Smooth muscle cell (in vitro differentiated cells): ENCODE measurements at regions not wholly inside any gene's neighbourhood (a gene's known extent, or its start where the extent isn't known, plus 50 kb on each side); places are given as distances from the start of the nearest gene placed in this dataset.

Experiments
- DNase-seq: peaks from one replicate; lab custom pipeline; 2025; ENCODE audit not compliant: unreplicated experiment; lab: John Stamatoyannopoulos, UW
- H2AFZ ChIP-seq: fragments of 200-600 bp; sonication (generic); 2 replicates; pipeline ENCODE4 v1.6.0; 2016; ENCODE audit warnings: antibody characterized with exemption, low read depth, mild to moderate bottlenecking
- H3F3A ChIP-seq: fragments of 200-600 bp; sonication (generic); 2 replicates; pipeline ENCODE4 v1.6.0; 2017; ENCODE audit warnings: antibody characterized with exemption, low read depth
- H3K27ac ChIP-seq: fragments of 200-600 bp; sonication (generic); 2 replicates; pipeline ENCODE4 v1.5.1; 2016; ENCODE audit warnings: low read depth, mild to moderate bottlenecking
- H3K27me3 ChIP-seq: fragments of 200-600 bp; sonication (generic); 2 replicates; pipeline ENCODE4 v1.6.1; 2016; ENCODE audit warnings: low read depth, mild to moderate bottlenecking
- H3K36me3 ChIP-seq: fragments of 200-600 bp; sonication (generic); 2 replicates; pipeline ENCODE4 v1.5.1; 2016; ENCODE audit warnings: low read depth
- H3K4me1 ChIP-seq: fragments of 200-600 bp; sonication (generic); 2 replicates; pipeline ENCODE4 v1.5.1; 2016; ENCODE audit warnings: low read depth
- H3K4me2 ChIP-seq: fragments of 200-600 bp; sonication (generic); 2 replicates; pipeline ENCODE4 v1.6.0; 2016; ENCODE audit warnings: mild to moderate bottlenecking
- H3K4me3 ChIP-seq: fragments of 200-600 bp; sonication (generic); 2 replicates; pipeline ENCODE4 v1.5.1; 2016; ENCODE audit warnings: mild to moderate bottlenecking
- H3K79me2 ChIP-seq: fragments of 200-600 bp; sonication (generic); 2 replicates; pipeline ENCODE4 v1.6.0; 2016; ENCODE audit warnings: low read depth, mild to moderate bottlenecking
- H3K9ac ChIP-seq: fragments of 200-600 bp; sonication (generic); 2 replicates; pipeline ENCODE4 v1.6.0; 2016; ENCODE audit warnings: low read depth
- H3K9me3 ChIP-seq: fragments of 200-600 bp; sonication (generic); replicated peaks from 2 replicates; pipeline ENCODE4 v1.5.1; 2016; ENCODE audit warnings: low read depth
- H4K20me1 ChIP-seq: fragments of 200-600 bp; sonication (generic); 2 replicates; pipeline ENCODE4 v1.6.0; 2016; ENCODE audit warnings: low read depth
- WGBS: methylation state at CpG from one replicate; pipeline ENCODE4 v1.1.7; 2016; ENCODE audit warnings: low lambda C conversion rate; 5-methylcytosine and 5-hydroxymethylcytosine counted together
- TF ChIP-seq, protein P1 (sequence below): fragments of 200-600 bp; sonication (generic); IDR thresholded peaks from 2 replicates; pipeline ENCODE4 v1.5.1; 2017; ENCODE audit warnings: borderline replicate concordance, mild to moderate bottlenecking, antibody characterized with exemption; ENCODE audit not compliant: insufficient read depth, poor library complexity, severe bottlenecking

DNA sequence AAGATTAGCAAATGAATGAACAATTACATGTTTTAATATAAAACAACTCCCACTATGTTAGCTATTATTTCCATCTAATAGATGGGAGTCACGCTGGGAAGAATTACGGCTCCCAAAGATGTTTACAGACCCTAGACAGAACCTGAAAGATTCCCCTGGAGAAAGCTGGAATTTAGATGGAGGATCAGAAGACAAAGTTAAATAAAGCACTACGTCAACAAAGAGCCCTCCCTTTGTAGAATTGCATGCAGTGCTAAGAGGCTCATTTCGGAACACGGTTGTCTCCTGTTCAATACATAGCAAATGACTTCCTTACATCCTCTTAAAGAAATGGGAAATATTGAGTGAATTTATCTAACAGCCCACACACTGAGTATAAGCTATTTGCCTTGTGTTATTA lies 328.3 kb downstream of the CBLN4 start:
- Histone ChIP-seq H3K27ac (no peak overlapping the region), H3K9ac (no peak overlapping the region), H3K36me3 (no peaks in the 10 kb centered on the region), H3K4me2 (no peak overlapping the region), H3K4me1 (no peaks in the 10 kb centered on the region), H2AFZ (no peak overlapping the region), H3F3A (no peaks in the 10 kb centered on the region), H3K79me2 (no peaks in the 10 kb centered on the region), H3K4me3 (no peak overlapping the region), H3K9me3 (no peaks in the 10 kb centered on the region), H3K27me3 (no peaks in the 10 kb centered on the region), H4K20me1 (no peaks in the 10 kb centered on the region)
- 90% methylated on average over 5 of the region's 5 CpGs for WGBS
- no peak for DNase-seq
- TF ChIP-seq, protein P1, sequence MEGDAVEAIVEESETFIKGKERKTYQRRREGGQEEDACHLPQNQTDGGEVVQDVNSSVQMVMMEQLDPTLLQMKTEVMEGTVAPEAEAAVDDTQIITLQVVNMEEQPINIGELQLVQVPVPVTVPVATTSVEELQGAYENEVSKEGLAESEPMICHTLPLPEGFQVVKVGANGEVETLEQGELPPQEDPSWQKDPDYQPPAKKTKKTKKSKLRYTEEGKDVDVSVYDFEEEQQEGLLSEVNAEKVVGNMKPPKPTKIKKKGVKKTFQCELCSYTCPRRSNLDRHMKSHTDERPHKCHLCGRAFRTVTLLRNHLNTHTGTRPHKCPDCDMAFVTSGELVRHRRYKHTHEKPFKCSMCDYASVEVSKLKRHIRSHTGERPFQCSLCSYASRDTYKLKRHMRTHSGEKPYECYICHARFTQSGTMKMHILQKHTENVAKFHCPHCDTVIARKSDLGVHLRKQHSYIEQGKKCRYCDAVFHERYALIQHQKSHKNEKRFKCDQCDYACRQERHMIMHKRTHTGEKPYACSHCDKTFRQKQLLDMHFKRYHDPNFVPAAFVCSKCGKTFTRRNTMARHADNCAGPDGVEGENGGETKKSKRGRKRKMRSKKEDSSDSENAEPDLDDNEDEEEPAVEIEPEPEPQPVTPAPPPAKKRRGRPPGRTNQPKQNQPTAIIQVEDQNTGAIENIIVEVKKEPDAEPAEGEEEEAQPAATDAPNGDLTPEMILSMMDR, result no peak

DNA sequence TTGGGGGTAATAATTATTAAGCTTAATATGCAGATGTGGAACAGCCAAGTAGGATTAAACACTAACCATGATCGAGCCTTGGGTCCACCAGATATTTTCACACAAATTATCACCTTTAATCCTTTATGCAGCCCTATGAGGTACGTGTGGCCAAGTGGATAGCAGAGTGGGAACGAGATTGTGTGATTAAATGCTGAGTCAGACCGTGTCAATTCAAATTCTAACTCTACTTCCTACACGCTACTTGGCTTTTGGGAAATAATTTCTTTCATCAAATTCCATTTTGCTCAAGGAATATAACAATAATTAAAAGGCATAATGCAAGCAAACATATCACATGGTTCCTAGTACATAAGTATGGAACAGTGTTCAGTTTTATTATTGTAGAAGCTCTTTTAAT lies 329.2 kb downstream of the CBLN4 start:
- H3K9me3 ChIP-seq, result no peaks in the 10 kb centered on the region
- H3K9ac ChIP-seq, result no peak overlapping the region
- no peaks in the 10 kb centered on the region for H3K79me2 ChIP-seq
- H3K4me3 ChIP-seq, result no peak overlapping the region
- no peak overlapping the region for H3K4me2 ChIP-seq
- WGBS, result 83% methylated on average over 5 of the region's 5 CpGs
- H4K20me1 ChIP-seq, result no peaks in the 10 kb centered on the region
- no peaks in the 10 kb centered on the region for H3F3A ChIP-seq
- H3K4me1 ChIP-seq, result no peaks in the 10 kb centered on the region
- no peak overlapping the region for H3K27ac ChIP-seq
- H3K27me3 ChIP-seq, result no peaks in the 10 kb centered on the region
- no peaks in the 10 kb centered on the region for H3K36me3 ChIP-seq
- DNase-seq, result no peak
- TF ChIP-seq, protein P1, result no peak
- no peak overlapping the region for H2AFZ ChIP-seq

DNA sequence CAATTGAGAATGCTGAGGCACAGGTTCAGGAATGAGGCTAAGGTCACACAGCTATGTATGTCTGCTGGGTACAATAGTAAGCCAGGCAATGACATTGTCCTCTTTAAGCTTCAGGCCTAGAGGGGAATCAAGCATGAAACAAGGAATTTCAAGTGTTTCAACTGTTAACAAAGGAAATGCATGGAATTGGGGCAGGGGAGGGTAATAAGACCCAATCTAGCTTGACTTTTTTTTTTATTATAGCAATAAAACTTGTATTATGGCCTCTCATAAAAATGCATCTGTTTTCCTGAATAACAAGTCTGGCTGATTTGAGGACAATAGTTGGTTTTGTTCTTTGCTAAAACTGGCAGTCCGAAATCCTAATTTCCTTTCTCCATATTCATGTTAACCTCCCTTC lies 336.7 kb downstream of the CBLN4 start:
- no peaks in the 10 kb centered on the region for H3K79me2 ChIP-seq
- H3K4me2 ChIP-seq, result no peak overlapping the region
- H3K36me3 ChIP-seq, result no peaks in the 10 kb centered on the region
- no peaks in the 10 kb centered on the region for H3K9me3 ChIP-seq
- H3K9ac ChIP-seq, result no peak overlapping the region
- TF ChIP-seq, protein P1, result no peak
- DNase-seq, result no peak
- WGBS, result 87% methylated on average over 1 of the region's 1 CpG
- H3F3A ChIP-seq, result no peaks in the 10 kb centered on the region
- no peak overlapping the region for H2AFZ ChIP-seq
- no peaks in the 10 kb centered on the region for H3K27me3 ChIP-seq
- H4K20me1 ChIP-seq, result no peaks in the 10 kb centered on the region
- no peak overlapping the region for H3K4me3 ChIP-seq
- H3K27ac ChIP-seq, result no peak overlapping the region
- no peaks in the 10 kb centered on the region for H3K4me1 ChIP-seq

DNA sequence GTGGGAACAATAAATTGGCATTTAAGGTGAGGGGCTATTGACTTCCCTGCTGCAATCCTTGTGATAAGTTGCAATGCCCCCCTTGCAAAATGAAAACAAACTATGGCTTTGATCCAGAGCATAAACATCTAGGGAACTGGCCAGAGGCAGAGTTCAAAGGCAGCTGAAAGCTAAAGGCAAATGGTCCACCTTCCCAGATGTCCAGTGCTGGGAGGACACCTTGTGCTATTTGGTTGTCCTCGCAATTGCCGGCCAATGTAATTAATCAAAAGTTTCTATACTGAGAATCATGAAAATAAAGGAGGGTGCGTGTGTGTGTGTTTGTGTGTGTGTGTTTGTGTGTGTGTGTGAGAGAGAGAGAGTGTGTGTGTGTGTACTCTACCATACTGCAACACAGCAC lies 337.4 kb downstream of the CBLN4 start:
- Histone ChIP-seq H2AFZ (no peak overlapping the region), H3K4me3 (no peak overlapping the region), H3K4me2 (no peak overlapping the region), H3K79me2 (no peaks in the 10 kb centered on the region), H3K4me1 (no peaks in the 10 kb centered on the region), H3K27me3 (no peaks in the 10 kb centered on the region), H3F3A (no peaks in the 10 kb centered on the region), H3K27ac (no peak overlapping the region), H3K9me3 (no peaks in the 10 kb centered on the region), H3K36me3 (no peaks in the 10 kb centered on the region), H3K9ac (no peak overlapping the region), H4K20me1 (no peaks in the 10 kb centered on the region)
- 89% methylated on average over 3 of the region's 3 CpGs for WGBS
- TF ChIP-seq, protein P1, result no peak
- DNase-seq, result no peak
